ENCODE measurements at regions not wholly inside any gene's neighbourhood (a gene's known extent, or its start where the extent isn't known, plus 50 kb on each side); places are given as distances from the start of the nearest gene placed in this dataset.

- H4K20me1 ChIP-seq (ENCODE audit: insufficient read depth, low read length): no peaks in the 10 kb centered on the region
- no peak overlapping the region for H3K4me3 ChIP-seq (replicated peaks in 1 of 3; ENCODE audit: low read depth in 2 of 3, low read length in 3 of 3)
- intact Hi-C loops (cut with micrococcal nuclease): no loop called here
- Mint-ChIP-seq H3K9me3 (peaks cover 0 to 4% (median 2%) of the 10 kb centered on the region in 7 donors), H3K4me1 (no peaks in the 10 kb centered on the region), H3K27ac (no peak overlapping the region), H3K36me3 (no peaks in the 10 kb centered on the region), H3K27me3 (ENCODE audit: low read depth in 3 of 3) (no peaks in the 10 kb centered on the region), H3K4me3 (no peak overlapping the region)
- no peaks in the 10 kb centered on the region for H3K36me3 ChIP-seq (replicated peaks in 1 of 2; ENCODE audit: control insufficient read depth in 1 of 2, insufficient read depth in 2 of 2, low read length in 2 of 2)
- H3K4me2 ChIP-seq (replicated peaks; ENCODE audit: extremely low read depth, low read length, poor library complexity, severe bottlenecking): no peak overlapping the region
- no peaks in the 10 kb centered on the region for H3K27me3 ChIP-seq (ENCODE audit: control insufficient read depth in 2 of 2, insufficient read depth in 2 of 2, low read length in 2 of 2)
- no CpG with 5 or more reads among the region's 3 CpGs for WGBS (ENCODE audit: insufficient coverage)
- no peak for TF ChIP-seq CTCF (IDR thresholded peaks at IDR 0.05)
- no peak overlapping the region for H2AFZ ChIP-seq (ENCODE audit: insufficient read depth, low read depth, low read length, poor library complexity, severe bottlenecking)
- H3K4me1 ChIP-seq (ENCODE audit: control insufficient read depth in 1 of 2, insufficient read depth in 2 of 2, low read length in 2 of 2): no peaks in the 10 kb centered on the region
- H3K79me2 ChIP-seq (ENCODE audit: insufficient read depth, low read length): no peaks in the 10 kb centered on the region
- no peak for DNase-seq
- no peak overlapping the region for H3K9ac ChIP-seq (ENCODE audit: insufficient read depth, low read length, poor library complexity, severe bottlenecking)
- no peak overlapping the region for H3K27ac ChIP-seq (ENCODE audit: low read depth in 1 of 2, low read length in 2 of 2)
- H3K9me3 ChIP-seq (replicated peaks in 1 of 2; ENCODE audit: control insufficient read depth in 1 of 2, insufficient read depth in 1 of 2, low read length in 2 of 2): peaks cover 3% of the 10 kb centered on the region in 2 donors
Measured at GRCh38 chr14:40308240-40308639, 876.0 kb upstream of the FBXO33 start.

- Mint-ChIP-seq H3K36me3 (no peaks in the 10 kb centered on the region), H3K27me3 (ENCODE audit: low read depth in 3 of 3) (peaks cover 0 to 1% (median 0%) of the 10 kb centered on the region in 3 donors), H3K4me3 (no peak overlapping the region), H3K27ac (no peak overlapping the region), H3K4me1 (no peaks in the 10 kb centered on the region), H3K9me3 (peaks cover 4 to 18% (median 8%) of the 10 kb centered on the region in 7 donors)
- H3K4me3 ChIP-seq (replicated peaks in 1 of 3; ENCODE audit: low read depth in 2 of 3, low read length in 3 of 3): no peak overlapping the region
- H3K9me3 ChIP-seq (replicated peaks in 1 of 2; ENCODE audit: control insufficient read depth in 1 of 2, insufficient read depth in 1 of 2, low read length in 2 of 2): peaks cover 10 to 17% of the 10 kb centered on the region in 2 donors
- no peak overlapping the region for H3K27ac ChIP-seq (ENCODE audit: low read depth in 1 of 2, low read length in 2 of 2)
- H4K20me1 ChIP-seq (ENCODE audit: insufficient read depth, low read length): no peaks in the 10 kb centered on the region
- H2AFZ ChIP-seq (ENCODE audit: insufficient read depth, low read depth, low read length, poor library complexity, severe bottlenecking): no peak overlapping the region
- no peaks in the 10 kb centered on the region for H3K4me1 ChIP-seq (ENCODE audit: control insufficient read depth in 1 of 2, insufficient read depth in 2 of 2, low read length in 2 of 2)
- H3K27me3 ChIP-seq (ENCODE audit: control insufficient read depth in 2 of 2, insufficient read depth in 2 of 2, low read length in 2 of 2): no peaks in the 10 kb centered on the region
- H3K36me3 ChIP-seq (replicated peaks in 1 of 2; ENCODE audit: control insufficient read depth in 1 of 2, insufficient read depth in 2 of 2, low read length in 2 of 2): no peaks in the 10 kb centered on the region
- H3K79me2 ChIP-seq (ENCODE audit: insufficient read depth, low read length): no peaks in the 10 kb centered on the region
- H3K4me2 ChIP-seq (replicated peaks; ENCODE audit: extremely low read depth, low read length, poor library complexity, severe bottlenecking): no peak overlapping the region
- DNase-seq: no peak
- no peak for TF ChIP-seq CTCF (IDR thresholded peaks at IDR 0.05)
- no peak overlapping the region for H3K9ac ChIP-seq (ENCODE audit: insufficient read depth, low read length, poor library complexity, severe bottlenecking)
- intact Hi-C loops (cut with micrococcal nuclease): no loop called here
Measured at GRCh38 chr14:40296821-40297220, 864.6 kb upstream of the FBXO33 start.
